Cardiac fibroblast (primary cell): ENCODE measurements at regions not wholly inside any gene's neighbourhood (a gene's known extent, or its start where the extent isn't known, plus 50 kb on each side); places are given as distances from the start of the nearest gene placed in this dataset.

Experiments
- DNase-seq, 2 donors: peaks; one replicate each; pipeline versions ENCODE4 v3.0.0 to v3.0.0-alpha.2; 2010; ENCODE audit warnings: low read depth in 2 of 2
- H3K4me3 ChIP-seq, 2 donors: replicated peaks in 1 of 2; 1 replicate in 1 of 2; 2 replicates in 1 of 2; pipeline ENCODE4 v1.5.1; 2011; ENCODE audit warnings: low read depth in 2 of 2, low read length in 2 of 2, mild to moderate bottlenecking in 2 of 2, moderate library complexity in 1 of 2
- CTCF ChIP-seq: IDR thresholded peaks from one replicate; pipeline ENCODE4 v1.5.1; 2011; ENCODE audit warnings: low read depth, mild to moderate bottlenecking, low read length, inconsistent platforms

DNA sequence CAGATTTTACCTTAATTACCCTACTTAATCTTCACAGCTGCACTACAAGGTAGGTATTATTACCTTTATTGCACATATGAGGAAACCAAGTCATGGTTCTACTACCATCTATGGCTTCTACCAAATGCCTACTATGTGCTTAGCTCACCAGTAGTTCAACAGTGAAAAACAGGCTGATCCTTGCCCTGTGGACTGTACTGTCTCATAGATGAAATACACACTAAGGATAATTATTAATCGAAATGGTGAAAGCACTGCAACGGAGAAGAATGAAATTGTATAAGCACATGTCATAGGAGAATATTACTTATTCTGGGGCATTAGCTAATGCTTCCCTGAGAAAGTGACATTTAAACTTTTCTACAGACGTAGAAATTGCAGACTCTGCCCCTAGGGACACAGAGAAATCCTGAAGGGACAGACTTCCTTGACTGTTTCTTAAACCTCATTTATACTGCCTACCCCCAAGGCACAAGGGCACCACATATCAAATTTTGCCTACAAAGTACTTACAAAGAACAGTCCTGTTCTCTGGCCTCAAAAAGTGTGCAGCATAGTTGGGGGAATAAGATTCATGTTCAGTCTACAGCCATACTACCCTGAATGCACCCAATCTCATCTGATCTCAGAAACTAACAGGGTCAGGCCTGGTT, 148.4 kb upstream of the ZC3H11B start:
- no peak for TF ChIP-seq CTCF
- H3K4me3 ChIP-seq: no peak overlapping the region
- no peak for DNase-seq

DNA sequence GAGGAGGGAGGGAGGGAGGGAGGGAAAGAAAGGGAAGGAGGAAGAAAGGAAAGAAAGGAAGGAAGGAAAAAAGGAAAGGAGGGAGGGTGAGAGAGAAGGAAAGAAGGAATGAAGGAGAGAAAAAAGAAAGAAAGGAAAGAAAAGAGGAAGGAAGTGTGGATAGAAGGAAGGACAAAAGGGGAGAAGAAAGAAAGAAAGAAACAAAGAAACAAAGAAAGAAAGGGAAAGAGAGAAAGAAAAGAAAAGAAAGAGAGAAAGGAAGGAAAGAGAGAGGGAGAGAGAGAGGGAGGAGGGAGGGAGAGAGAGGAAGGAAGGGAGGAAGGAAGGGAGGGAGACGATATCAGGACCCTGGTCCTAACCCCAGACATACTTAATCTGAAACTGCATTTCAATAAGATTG, 146.2 kb upstream of the ZC3H11B start:
- no peak overlapping the region for H3K4me3 ChIP-seq
- DNase-seq: no peak
- TF ChIP-seq CTCF: no peak

DNA sequence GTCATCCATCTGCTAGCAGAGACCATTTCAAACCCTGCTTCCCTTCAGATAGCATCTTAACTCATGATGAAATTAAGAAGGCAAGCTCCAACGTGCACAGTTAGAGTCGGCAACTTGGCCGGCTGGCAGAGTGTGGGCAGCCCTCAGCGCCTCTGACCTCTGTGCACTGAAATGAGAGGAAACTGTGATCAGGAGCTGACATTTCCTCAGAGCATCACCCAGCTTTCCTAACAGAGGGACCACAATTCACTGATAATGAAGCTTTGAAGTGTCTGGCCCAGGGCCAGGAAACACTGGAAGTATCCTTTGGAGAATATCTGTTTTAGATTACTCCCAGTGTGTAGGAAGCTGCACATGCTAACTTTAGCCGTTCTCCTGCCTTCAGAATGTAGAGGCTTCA, 145.0 kb upstream of the ZC3H11B start:
- peak in 1 of 2 donors; percentile 62 for DNase-seq
- no peak for TF ChIP-seq CTCF

GRCh38 chr1:219755234-219755633, 142.3 kb upstream of the ZC3H11B start:
- H3K4me3 ChIP-seq: no peak overlapping the region
- no peak for DNase-seq
- TF ChIP-seq CTCF: no peak

More for the DNA sequence above, 145.0 kb upstream of the ZC3H11B start:
- no peak overlapping the region for H3K4me3 ChIP-seq

DNA sequence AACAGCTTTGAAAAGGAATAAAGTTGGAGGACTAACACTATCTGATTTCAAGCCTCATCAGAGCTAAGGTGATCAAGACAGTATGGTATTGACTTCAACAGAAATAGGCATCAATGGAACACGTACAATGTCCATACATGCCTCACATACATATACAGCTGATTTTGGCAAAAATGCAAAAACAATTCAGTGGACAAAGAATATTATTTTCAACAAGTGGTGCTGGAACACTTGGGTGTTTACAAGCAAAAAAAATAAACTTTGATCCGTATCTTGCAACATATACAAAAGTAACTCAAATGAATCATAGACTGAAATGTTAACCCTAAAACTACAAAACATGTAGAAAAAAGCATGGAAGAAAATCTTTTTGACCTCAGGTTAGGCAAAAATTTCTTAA, 141.9 kb upstream of the ZC3H11B start:
- H3K4me3 ChIP-seq: no peak overlapping the region
- no peak for DNase-seq
- no peak for TF ChIP-seq CTCF

DNA sequence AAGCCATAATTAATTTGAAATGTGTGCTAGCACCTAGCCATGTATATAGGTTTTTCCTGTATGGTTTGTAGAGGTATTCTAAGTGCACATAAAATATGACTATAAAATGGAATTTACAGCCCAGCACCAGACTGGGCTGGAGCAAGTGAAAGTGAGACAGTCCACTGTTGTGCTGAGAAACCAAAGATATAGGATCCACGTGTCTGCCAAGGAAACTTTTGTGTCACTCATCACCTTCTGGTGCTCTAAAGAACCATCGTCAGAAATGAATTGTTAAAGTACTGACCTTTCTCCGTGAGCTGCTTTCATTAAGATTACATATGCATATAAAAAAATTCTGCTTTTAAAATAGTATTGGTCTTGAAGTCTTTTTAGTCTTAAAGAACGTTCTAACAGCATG, 141.0 kb upstream of the ZC3H11B start:
- DNase-seq: peak in 1 of 2 donors; percentile 33
- no peak overlapping the region for H3K4me3 ChIP-seq
- no peak for TF ChIP-seq CTCF

GRCh38 chr1:219752645-219753044, 139.7 kb upstream of the ZC3H11B start:
- no peak overlapping the region for H3K4me3 ChIP-seq
- TF ChIP-seq CTCF: no peak
- DNase-seq: peak in 1 of 2 donors; percentile 15
